ENCODE measurements at regions not wholly inside any gene's neighbourhood (a gene's known extent, or its start where the extent isn't known, plus 50 kb on each side); places are given as distances from the start of the nearest gene placed in this dataset.

GRCh38 chr6:126632271-126632670 lies 292.4 kb downstream of the CENPW start:
- TF ChIP-seq EZH2phosphoT487 (IDR thresholded peaks at IDR 0.05; ENCODE audit: unreplicated experiment) (no peak), CTCF (conservative IDR thresholded peaks at IDR 0.05; ENCODE audit: low read depth in 2 of 2) (no peak), EZH2 (IDR thresholded peaks at IDR 0.05; ENCODE audit: low read depth, unreplicated experiment) (no peak), REST (IDR thresholded peaks at IDR 0.05; ENCODE audit: unreplicated experiment) (no peak), POLR2AphosphoS5 (IDR thresholded peaks at IDR 0.05; ENCODE audit: low read depth) (no peak), JUNB (IDR thresholded peaks at IDR 0.05; ENCODE audit: unreplicated experiment) (no peak), ETS1 (IDR thresholded peaks at IDR 0.05) (no peak), ZNF462 (CRISPR knock-in tag; IDR thresholded peaks at IDR 0.05) (no peak), ZNF114 (CRISPR knock-in tag; IDR thresholded peaks at IDR 0.05) (no peak), STAT1 (IDR thresholded peaks at IDR 0.05; ENCODE audit: unreplicated experiment) (no peak)
